Left kidney (tissue), 1 donor: ENCODE measurements at regions not wholly inside any gene's neighbourhood (a gene's known extent, or its start where the extent isn't known, plus 50 kb on each side); places are given as distances from the start of the nearest gene placed in this dataset.
A peak's percentile ranks its signal among the peaks of the same experiment; 100 is the strongest.

Experiments used
- DNase-seq: peaks from one replicate; pipeline ENCODE4 v3.0.0-alpha.2; 2013

DNA sequence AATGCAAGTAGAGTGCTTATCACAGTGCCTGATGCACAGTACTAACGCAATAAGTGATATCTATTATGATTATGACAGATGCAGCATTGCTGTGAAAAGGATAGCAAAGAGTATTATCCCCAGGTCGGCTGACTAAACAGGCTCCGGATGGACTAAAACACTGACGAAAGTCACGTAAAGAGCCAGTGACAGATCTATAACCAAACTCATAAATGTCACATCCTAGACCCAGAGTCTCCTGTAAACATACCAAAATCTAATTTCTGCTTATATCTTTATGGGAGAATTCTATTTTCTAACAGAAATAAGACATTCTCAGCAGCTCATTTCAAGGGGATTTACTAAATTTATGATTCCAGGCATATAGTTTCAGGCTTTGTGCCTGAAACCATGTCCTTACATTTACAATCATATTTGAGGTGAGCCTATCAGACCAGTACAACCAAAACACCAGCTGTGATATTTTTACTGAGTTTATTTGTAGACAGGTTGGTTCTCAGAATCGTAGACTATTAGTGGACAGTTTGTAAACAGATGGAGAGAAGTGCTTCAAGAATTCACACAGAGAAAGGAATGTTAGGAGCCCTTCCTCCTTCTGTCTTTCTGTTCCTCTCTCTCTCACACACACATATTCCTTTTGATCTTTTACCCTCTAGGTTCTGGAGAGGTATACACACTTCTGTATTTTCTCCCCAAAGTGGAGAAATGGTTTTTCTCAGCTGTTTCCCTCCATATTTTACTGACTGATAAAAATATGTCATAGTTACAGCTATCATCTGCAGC, 52.4 kb upstream of the WDR26 start:
- no peak for DNase-seq

GRCh38 chr1:224488806-224489499, 54.4 kb upstream of the WDR26 start:
- no peak for DNase-seq

GRCh38 chr1:224489534-224490365, 55.2 kb upstream of the WDR26 start:
- no peak for DNase-seq

GRCh38 chr1:224490549-224491537, 56.2 kb upstream of the WDR26 start:
- no peak for DNase-seq

DNA sequence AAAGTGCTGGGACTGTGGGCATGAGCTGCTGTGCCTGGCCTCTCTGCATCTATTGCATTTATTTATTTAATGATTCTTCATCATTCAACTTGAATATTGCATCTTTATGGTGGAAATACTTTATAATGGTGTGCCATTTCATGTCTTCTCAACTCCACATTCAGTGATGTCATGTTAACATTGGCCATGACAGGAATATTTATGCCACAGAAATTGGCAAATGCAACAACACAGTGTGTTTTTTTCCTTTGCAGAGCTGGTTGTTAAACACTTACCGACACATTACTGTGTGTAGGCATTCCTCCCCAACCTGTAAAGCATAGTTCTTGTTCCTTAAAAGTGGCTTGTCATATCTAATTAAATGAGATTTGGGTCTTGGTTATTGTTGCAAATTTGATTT, 57.4 kb upstream of the WDR26 start:
- DNase-seq: no peak

- DNase-seq: no peak
These were observed 58.0 kb upstream of the WDR26 start for GRCh38 chr1:224492632-224493031.

GRCh38 chr1:224493269-224493668, 58.7 kb upstream of the WDR26 start:
- no peak for DNase-seq

DNA sequence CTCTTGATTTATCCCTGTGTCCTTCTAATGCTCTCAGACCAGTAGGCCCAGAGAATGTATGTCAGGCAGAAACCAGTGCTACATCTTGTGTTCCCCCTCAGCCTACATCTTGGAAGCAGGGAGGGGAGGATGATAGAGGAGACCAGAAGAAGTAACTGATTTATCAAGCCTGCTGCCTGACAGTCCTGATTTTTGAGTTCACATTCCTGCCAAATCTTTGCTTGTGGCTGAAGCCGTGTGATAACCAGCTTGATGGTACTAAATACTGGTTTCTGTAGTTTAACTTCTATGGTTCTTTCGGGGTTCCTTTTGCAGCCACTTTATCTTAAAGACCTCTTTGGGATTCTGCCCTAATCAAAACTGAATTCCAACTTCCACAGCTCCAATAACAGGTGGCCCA, 59.7 kb upstream of the WDR26 start:
- no peak for DNase-seq

- DNase-seq: no peak
These were observed 61.3 kb upstream of the WDR26 start for GRCh38 chr1:224495866-224496265.

- no peak for DNase-seq
These were observed 62.2 kb upstream of the WDR26 start for GRCh38 chr1:224496826-224497225.

DNA sequence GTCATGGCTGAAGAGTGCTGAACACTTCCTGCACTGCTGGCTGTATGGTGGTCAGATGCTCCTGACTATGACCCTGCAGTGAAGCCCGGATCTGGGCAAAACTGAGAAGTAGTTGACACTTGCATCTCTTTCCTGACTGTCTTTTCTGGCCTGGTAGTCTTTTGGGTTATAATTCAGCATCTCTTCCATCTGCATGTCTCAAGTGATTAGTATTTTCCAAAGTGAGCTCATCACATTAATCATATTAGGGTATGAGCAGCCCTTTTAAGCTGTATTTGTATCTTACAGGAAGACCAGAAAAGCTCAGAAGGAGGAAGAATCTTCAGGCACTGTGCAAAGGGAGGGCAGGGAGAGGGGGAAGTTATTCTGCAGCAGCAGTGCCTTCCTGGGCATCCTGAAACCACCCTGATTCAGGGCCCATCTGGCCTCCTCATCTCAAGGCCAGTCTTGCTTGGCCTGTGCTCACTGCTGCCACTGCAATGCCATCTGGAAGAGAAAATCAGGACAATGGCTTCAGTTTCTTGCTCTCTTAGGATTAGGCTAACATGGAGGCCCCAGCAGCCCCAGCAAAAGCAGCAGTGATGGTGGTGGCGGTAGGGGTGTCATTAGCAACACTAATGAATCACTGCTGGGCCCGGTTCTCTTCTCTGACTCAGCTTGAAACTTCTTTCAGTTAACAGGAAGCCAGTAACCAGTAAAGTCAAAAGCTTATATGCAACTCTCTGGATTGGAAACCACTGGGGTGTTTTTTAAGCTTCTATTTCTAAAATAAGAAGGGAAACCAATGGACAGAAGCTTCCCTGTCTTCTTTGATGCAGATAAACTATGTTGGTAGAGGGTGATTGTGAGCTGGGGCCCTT, 63.3 kb upstream of the WDR26 start:
- no peak for DNase-seq

- DNase-seq: no peak
These were observed 64.1 kb upstream of the WDR26 start for GRCh38 chr1:224498574-224499170.

GRCh38 chr1:224499204-224499603, 64.6 kb upstream of the WDR26 start:
- no peak for DNase-seq

- DNase-seq: no peak
These were observed 66.2 kb upstream of the WDR26 start for GRCh38 chr1:224500796-224501195.

DNA sequence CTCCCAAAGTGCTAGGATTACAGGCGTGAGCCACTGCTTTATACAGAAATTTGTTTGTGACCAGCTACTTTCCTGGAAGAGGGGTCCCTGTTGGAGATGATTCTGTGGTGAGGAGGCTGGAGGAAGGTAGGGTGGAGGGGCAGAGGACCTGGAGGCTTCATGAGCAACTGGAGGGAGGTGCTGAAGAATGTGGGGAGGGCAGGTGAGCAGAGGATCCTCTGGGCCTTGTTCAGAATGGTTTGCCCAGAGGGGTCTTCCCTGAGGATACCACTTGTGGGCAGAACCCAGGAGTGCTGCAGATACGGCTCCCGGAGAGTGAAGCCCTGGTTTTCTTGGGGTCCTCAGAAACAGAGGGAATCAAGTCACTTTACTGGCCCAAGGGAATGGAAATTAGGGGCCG, 67.2 kb upstream of the WDR26 start:
- no peak for DNase-seq

GRCh38 chr1:224502459-224503160, 68.0 kb upstream of the WDR26 start:
- DNase-seq: no peak

DNA sequence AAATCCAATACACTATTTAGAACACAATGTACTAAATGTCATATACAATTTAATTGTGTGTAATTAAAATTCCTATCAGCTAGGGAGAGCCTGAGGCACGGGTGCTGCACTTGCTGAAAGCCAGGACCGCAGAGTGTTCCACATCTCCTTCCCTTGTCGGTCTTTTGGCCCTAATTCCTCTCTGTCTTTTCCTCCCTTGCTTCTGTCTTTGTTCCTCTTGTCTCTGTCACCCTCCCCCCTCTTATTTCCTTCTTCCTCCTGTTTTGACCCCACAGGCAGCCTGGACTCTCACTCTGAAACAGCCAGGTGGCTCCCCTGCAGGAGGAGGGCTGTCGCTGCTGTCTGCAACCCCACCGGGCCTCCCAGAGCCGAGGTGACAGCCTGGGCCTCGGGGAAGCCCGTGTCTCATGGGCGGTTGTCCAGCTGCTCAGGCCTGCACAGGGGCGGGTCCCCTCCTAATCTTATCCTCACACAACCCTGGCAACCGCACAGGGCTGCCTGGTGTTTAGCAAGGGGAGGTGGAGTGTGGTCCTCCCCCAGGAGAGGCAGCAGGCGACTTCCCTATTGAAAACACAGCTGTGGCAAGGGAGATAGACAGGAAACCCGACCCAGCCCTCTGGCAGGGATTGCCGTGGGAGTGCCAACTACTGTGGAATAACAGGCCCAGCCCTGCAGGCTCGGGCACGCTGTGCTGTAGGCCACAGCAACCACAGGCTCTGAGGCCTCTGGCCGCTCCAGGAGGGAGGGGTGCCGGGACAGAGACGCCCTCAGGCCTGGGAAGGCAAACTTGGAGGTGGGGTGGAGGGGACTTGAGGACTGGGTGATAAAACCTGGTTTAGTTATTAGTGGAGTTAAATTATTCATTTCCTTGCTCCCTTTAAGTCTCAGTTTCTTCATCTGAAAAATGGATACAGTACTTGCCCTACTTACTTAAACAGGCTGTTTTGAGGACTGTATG, 68.8 kb upstream of the WDR26 start:
- DNase-seq: peak; percentile 65

GRCh38 chr1:224504297-224505041, 69.9 kb upstream of the WDR26 start:
- DNase-seq: no peak
